Natural killer cell (primary cell): ENCODE measurements at regions not wholly inside any gene's neighbourhood (a gene's known extent, or its start where the extent isn't known, plus 50 kb on each side); places are given as distances from the start of the nearest gene placed in this dataset.

Experiments
- ATAC-seq, 3 donors: fragments of 150-1000 bp in 2 of 3; fragments of 200-7000 bp in 1 of 3; cut with Tn5 transposase; 1 replicate in 1 of 3; 2 replicates in 2 of 3; pipeline ENCODE4 v1.10.0; 2021; ENCODE audit warnings: mild to moderate bottlenecking in 2 of 3, moderate library complexity in 2 of 3
- DNase-seq, 2 donors: peaks; one replicate each; pipeline versions ENCODE4 v3.0.0 to v3.0.0-alpha.2; 2013 to 2021; ENCODE audit warnings: mixed read lengths in 1 of 2
- H3K27ac ChIP-seq: one replicate; pipeline ENCODE4 v1.5.1; 2013; ENCODE audit warnings: mild to moderate bottlenecking, low read length
- H3K27me3 ChIP-seq: one replicate; pipeline ENCODE4 v1.6.1; 2013; ENCODE audit warnings: low read length; ENCODE audit not compliant: control insufficient read depth, insufficient read depth
- H3K36me3 ChIP-seq: one replicate; pipeline ENCODE4 v1.6.1; 2013; ENCODE audit warnings: low read length; ENCODE audit not compliant: control insufficient read depth, insufficient read depth
- H3K4me1 ChIP-seq: one replicate; pipeline ENCODE4 v1.6.1; 2013; ENCODE audit warnings: low read length; ENCODE audit not compliant: control insufficient read depth, insufficient read depth
- H3K4me3 ChIP-seq: one replicate; pipeline ENCODE4 v1.5.1; 2013; ENCODE audit warnings: low read length
- H3K9me3 ChIP-seq: one replicate; pipeline ENCODE4 v1.6.1; 2013; ENCODE audit warnings: low read length; ENCODE audit not compliant: control insufficient read depth, insufficient read depth
- H3K27ac Mint-ChIP-seq, 2 donors: one replicate each; pipeline ENCODE4 v1.8.0; 2022; ENCODE audit warnings: mild to moderate bottlenecking in 2 of 2, mixed read lengths in 2 of 2, moderate library complexity in 1 of 2
- H3K27me3 Mint-ChIP-seq, 2 donors: one replicate each; pipeline ENCODE4 v1.8.0; 2022; ENCODE audit warnings: low read depth in 2 of 2, mixed read lengths in 2 of 2
- H3K36me3 Mint-ChIP-seq: one replicate; pipeline ENCODE4 v1.8.0; 2022; ENCODE audit warnings: mixed read lengths
- H3K4me1 Mint-ChIP-seq, 2 donors: one replicate each; pipeline ENCODE4 v1.8.0; 2022; ENCODE audit warnings: mixed read lengths in 2 of 2
- H3K4me3 Mint-ChIP-seq: one replicate; pipeline ENCODE4 v1.8.0; 2022; ENCODE audit warnings: mild to moderate bottlenecking, moderate library complexity, mixed read lengths
- H3K9me3 Mint-ChIP-seq, 2 donors: one replicate each; pipeline ENCODE4 v1.8.0; 2022; ENCODE audit warnings: mixed read lengths in 2 of 2
- WGBS: methylation state at CpG from one replicate; pipeline ENCODE4 v1.1.7; 2013; ENCODE audit warnings: missing lambda C conversion rate; ENCODE audit not compliant: insufficient coverage; 5-methylcytosine and 5-hydroxymethylcytosine counted together
- intact Hi-C: fragments of 100-400 bp; cut with micrococcal nuclease; formaldehyde crosslinking; loops from one replicate; pipeline ENCODE4 v1.14.2; 2022
- TF ChIP-seq, protein P1 (sequence below): fragments of 200-600 bp; IDR thresholded peaks from one replicate; pipeline ENCODE4 v1.8.0; 2022; ENCODE audit warnings: antibody characterized with exemption

DNA sequence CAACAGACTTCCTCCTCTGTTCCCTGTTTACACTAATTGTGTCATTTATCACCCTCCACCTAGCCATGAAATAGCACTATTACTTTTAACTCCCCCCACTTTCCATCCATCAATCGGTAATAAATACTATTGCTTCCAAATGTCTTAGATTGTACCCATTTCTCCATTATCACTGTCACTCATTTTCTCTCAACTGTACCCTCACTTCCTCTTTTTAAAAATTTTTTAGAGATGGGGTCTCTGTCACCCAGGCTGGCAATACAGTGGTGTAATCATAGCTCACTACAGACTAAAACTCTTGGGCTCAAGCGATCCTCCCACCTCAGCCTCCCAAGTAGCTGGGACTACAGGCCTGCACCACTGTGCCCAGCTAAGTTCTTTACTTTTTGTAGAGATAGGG lies 123.5 kb upstream of the EGR2 start:
- intact Hi-C loops = no loop called here
- Histone ChIP-seq H3K27me3 (no peaks in the 10 kb centered on the region), H3K9me3 (no peaks in the 10 kb centered on the region), H3K4me1 (no peaks in the 10 kb centered on the region), H3K4me3 (no peak overlapping the region), H3K36me3 (no peaks in the 10 kb centered on the region), H3K27ac (no peak overlapping the region)
- Mint-ChIP-seq H3K27me3 (peaks cover 10 to 22% of the 10 kb centered on the region in 2 donors), H3K4me1 (no peaks in the 10 kb centered on the region), H3K36me3 (no peaks in the 10 kb centered on the region), H3K9me3 (no peaks in the 10 kb centered on the region), H3K4me3 (no peak overlapping the region), H3K27ac (no peak overlapping the region)
- TF ChIP-seq, protein P1, sequence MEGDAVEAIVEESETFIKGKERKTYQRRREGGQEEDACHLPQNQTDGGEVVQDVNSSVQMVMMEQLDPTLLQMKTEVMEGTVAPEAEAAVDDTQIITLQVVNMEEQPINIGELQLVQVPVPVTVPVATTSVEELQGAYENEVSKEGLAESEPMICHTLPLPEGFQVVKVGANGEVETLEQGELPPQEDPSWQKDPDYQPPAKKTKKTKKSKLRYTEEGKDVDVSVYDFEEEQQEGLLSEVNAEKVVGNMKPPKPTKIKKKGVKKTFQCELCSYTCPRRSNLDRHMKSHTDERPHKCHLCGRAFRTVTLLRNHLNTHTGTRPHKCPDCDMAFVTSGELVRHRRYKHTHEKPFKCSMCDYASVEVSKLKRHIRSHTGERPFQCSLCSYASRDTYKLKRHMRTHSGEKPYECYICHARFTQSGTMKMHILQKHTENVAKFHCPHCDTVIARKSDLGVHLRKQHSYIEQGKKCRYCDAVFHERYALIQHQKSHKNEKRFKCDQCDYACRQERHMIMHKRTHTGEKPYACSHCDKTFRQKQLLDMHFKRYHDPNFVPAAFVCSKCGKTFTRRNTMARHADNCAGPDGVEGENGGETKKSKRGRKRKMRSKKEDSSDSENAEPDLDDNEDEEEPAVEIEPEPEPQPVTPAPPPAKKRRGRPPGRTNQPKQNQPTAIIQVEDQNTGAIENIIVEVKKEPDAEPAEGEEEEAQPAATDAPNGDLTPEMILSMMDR = no peak
- DNase-seq = no peak
- no peak for ATAC-seq
- WGBS = 94% methylated on average over 2 of the region's 2 CpGs

DNA sequence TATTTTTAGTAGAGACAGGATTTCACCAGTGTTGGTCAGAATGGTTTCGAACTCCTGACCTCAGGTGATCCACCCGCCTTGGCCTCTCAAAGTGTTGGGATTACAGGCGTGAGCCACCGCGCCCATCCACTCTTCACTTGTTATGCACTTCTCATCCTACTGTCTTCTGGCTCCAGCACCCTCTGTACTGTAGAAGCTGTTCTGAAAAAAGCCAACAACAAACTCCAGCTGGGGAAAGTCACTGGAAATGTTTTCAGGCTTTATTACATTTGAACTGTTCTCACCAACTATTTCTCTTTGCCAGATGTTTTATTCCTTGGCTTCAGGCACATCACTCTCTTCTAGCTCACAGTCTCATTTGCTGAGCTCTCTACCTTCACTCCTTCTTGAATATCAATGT lies 122.5 kb upstream of the EGR2 start:
- H3K36me3 ChIP-seq = no peaks in the 10 kb centered on the region
- TF ChIP-seq, protein P1 = no peak
- DNase-seq (no peak), ATAC-seq (no peak)
- peaks cover 12 to 26% of the 10 kb centered on the region in 2 donors for H3K27me3 Mint-ChIP-seq
- no peak overlapping the region for H3K4me3 Mint-ChIP-seq
- WGBS = 98% methylated on average over 5 of the region's 5 CpGs
- intact Hi-C loops = no loop called here
- H3K4me3 ChIP-seq = no peak overlapping the region
- no peaks in the 10 kb centered on the region for H3K9me3 ChIP-seq
- H3K9me3 Mint-ChIP-seq = no peaks in the 10 kb centered on the region
- no peaks in the 10 kb centered on the region for H3K4me1 Mint-ChIP-seq
- no peaks in the 10 kb centered on the region for H3K4me1 ChIP-seq
- H3K27ac Mint-ChIP-seq = no peak overlapping the region
- H3K27ac ChIP-seq = no peak overlapping the region
- H3K27me3 ChIP-seq = no peaks in the 10 kb centered on the region
- no peaks in the 10 kb centered on the region for H3K36me3 Mint-ChIP-seq

DNA sequence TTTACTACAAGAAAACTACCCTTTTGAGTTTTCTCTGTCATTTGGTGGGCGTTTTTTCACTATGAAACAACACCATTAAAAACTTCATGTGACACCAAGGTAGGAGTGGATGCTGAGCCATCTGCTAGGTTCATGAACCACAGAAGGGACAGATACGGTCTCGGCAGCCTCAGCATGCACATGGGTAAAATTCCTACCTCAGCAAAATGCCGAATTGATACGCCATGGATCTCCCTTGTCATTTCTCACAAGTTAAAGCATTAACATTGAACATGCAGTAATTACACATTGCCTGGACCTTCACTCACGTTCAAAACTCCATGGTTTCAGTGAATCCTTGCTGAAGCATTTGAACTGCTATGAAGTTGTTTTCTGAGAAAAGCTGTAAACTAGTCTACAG lies 121.5 kb upstream of the EGR2 start:
- WGBS = 94% methylated on average over 6 of the region's 6 CpGs
- peaks cover 16 to 33% of the 10 kb centered on the region in 2 donors for H3K27me3 Mint-ChIP-seq
- H3K4me1 ChIP-seq = no peaks in the 10 kb centered on the region
- intact Hi-C loops = no loop called here
- no peaks in the 10 kb centered on the region for H3K9me3 ChIP-seq
- ATAC-seq (no peak), DNase-seq (no peak)
- no peak overlapping the region for H3K27ac Mint-ChIP-seq
- no peak overlapping the region for H3K4me3 Mint-ChIP-seq
- no peak overlapping the region for H3K27ac ChIP-seq
- no peaks in the 10 kb centered on the region for H3K4me1 Mint-ChIP-seq
- no peaks in the 10 kb centered on the region for H3K36me3 ChIP-seq
- TF ChIP-seq, protein P1 = no peak
- no peaks in the 10 kb centered on the region for H3K9me3 Mint-ChIP-seq
- H3K4me3 ChIP-seq = no peak overlapping the region
- H3K27me3 ChIP-seq = no peaks in the 10 kb centered on the region
- H3K36me3 Mint-ChIP-seq = no peaks in the 10 kb centered on the region

GRCh38 chr10:62935022-62935421 lies 118.9 kb upstream of the EGR2 start:
- DNase-seq = no peak
- no peak overlapping the region for H3K4me3 Mint-ChIP-seq
- H3K4me1 Mint-ChIP-seq = no peaks in the 10 kb centered on the region
- no peak for ATAC-seq
- TF ChIP-seq, protein P1 = no peak
- H3K27ac Mint-ChIP-seq = no peak overlapping the region
- Histone ChIP-seq H3K27me3 (no peaks in the 10 kb centered on the region), H3K4me3 (no peak overlapping the region), H3K9me3 (no peaks in the 10 kb centered on the region), H3K4me1 (no peaks in the 10 kb centered on the region), H3K27ac (no peak overlapping the region), H3K36me3 (no peaks in the 10 kb centered on the region)
- no peaks in the 10 kb centered on the region for H3K9me3 Mint-ChIP-seq
- no peaks in the 10 kb centered on the region for H3K36me3 Mint-ChIP-seq
- H3K27me3 Mint-ChIP-seq = peaks cover 16 to 33% of the 10 kb centered on the region in 2 donors
- intact Hi-C loops = no loop called here
- WGBS = 100% methylated on average over 1 of the region's 2 CpGs
